ENCODE measurements at regions not wholly inside any gene's neighbourhood (a gene's known extent, or its start where the extent isn't known, plus 50 kb on each side); places are given as distances from the start of the nearest gene placed in this dataset.

DNA sequence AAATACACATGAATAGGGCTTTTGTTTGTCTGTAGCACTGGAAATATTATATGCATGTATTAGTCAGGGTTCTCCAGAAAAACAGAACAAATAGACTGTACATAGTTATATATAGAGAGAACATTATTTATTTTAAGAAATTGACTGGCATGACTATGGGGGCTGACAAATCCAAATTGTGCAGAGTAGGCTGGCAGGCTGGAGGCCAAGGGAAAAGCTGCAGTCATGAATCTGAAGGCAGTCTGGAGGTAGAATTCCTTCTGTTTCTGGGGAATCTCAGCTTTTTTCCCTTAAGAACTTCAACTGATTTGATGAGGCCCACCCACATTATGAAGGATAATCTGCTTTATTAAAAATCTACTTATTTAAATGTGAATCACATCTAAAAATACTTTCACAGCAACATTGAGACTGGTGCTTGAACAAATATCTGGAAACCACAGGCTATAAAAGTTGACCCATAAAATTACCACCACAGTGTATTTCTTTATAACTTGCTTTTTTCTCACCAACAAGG, 344.2 kb upstream of the KIAA1217 start:
- no peak for TF ChIP-seq EZH2 (IDR thresholded peaks at IDR 0.05; ENCODE audit: low read length, unreplicated experiment)
- TF ChIP-seq, protein P1, sequence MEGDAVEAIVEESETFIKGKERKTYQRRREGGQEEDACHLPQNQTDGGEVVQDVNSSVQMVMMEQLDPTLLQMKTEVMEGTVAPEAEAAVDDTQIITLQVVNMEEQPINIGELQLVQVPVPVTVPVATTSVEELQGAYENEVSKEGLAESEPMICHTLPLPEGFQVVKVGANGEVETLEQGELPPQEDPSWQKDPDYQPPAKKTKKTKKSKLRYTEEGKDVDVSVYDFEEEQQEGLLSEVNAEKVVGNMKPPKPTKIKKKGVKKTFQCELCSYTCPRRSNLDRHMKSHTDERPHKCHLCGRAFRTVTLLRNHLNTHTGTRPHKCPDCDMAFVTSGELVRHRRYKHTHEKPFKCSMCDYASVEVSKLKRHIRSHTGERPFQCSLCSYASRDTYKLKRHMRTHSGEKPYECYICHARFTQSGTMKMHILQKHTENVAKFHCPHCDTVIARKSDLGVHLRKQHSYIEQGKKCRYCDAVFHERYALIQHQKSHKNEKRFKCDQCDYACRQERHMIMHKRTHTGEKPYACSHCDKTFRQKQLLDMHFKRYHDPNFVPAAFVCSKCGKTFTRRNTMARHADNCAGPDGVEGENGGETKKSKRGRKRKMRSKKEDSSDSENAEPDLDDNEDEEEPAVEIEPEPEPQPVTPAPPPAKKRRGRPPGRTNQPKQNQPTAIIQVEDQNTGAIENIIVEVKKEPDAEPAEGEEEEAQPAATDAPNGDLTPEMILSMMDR (conservative IDR thresholded peaks at IDR 0.05; ENCODE audit: low read depth, low read length) = no peak
